Trophoblast cell (in vitro differentiated cells and primary cell): ENCODE measurements at regions not wholly inside any gene's neighbourhood (a gene's known extent, or its start where the extent isn't known, plus 50 kb on each side); places are given as distances from the start of the nearest gene placed in this dataset.

Experiments used
- DNase-seq, 2 donors: peaks; one replicate each; pipeline ENCODE4 v3.0.0-alpha.2; 2016
- H2AFZ ChIP-seq: 2 replicates; pipeline ENCODE4 v1.6.1; 2013; ENCODE audit warnings: low read length, moderate library complexity, mild to moderate bottlenecking; ENCODE audit not compliant: insufficient read depth, poor library complexity
- H2AK5ac ChIP-seq: 2 replicates; pipeline ENCODE4 v1.6.1; 2013; ENCODE audit warnings: mild to moderate bottlenecking, low read length
- H2BK120ac ChIP-seq: 2 replicates; pipeline ENCODE4 v1.6.1; 2013; ENCODE audit warnings: low read length, mild to moderate bottlenecking, moderate library complexity; ENCODE audit not compliant: insufficient read depth, poor library complexity
- H2BK12ac ChIP-seq: 2 replicates; pipeline ENCODE4 v1.6.1; 2013; ENCODE audit warnings: mild to moderate bottlenecking, low read length, moderate library complexity
- H2BK5ac ChIP-seq: 2 replicates; pipeline ENCODE4 v1.6.1; 2013; ENCODE audit warnings: low read length, low read depth, moderate library complexity, mild to moderate bottlenecking; ENCODE audit not compliant: poor library complexity
- H3K14ac ChIP-seq: 2 replicates; pipeline ENCODE4 v1.6.1; 2013; ENCODE audit warnings: mild to moderate bottlenecking, low read length
- H3K18ac ChIP-seq: 2 replicates; pipeline ENCODE4 v1.6.1; 2013; ENCODE audit warnings: mild to moderate bottlenecking, low read length
- H3K23ac ChIP-seq: 2 replicates; pipeline ENCODE4 v1.6.1; 2013; ENCODE audit warnings: low read length
- H3K27ac ChIP-seq: 2 replicates; pipeline ENCODE4 v1.5.1; 2013; ENCODE audit warnings: low read depth, mild to moderate bottlenecking, inconsistent platforms, low read length, moderate library complexity
- H3K27me3 ChIP-seq: 2 replicates; pipeline ENCODE4 v1.6.1; 2013; ENCODE audit warnings: inconsistent platforms, mild to moderate bottlenecking, low read length, moderate library complexity; ENCODE audit not compliant: insufficient read depth
- H3K36me3 ChIP-seq, 2 experiments: 1 replicate in 1 of 2; 2 replicates in 1 of 2; pipeline ENCODE4 v1.6.1; 2013; ENCODE audit warnings: low read length in 2 of 2, mild to moderate bottlenecking in 2 of 2, moderate library complexity in 1 of 2; ENCODE audit not compliant: insufficient read depth in 2 of 2, control insufficient read depth in 1 of 2
- H3K4ac ChIP-seq: 2 replicates; pipeline ENCODE4 v1.6.1; 2013; ENCODE audit warnings: low read depth, mild to moderate bottlenecking, low read length, moderate library complexity
- H3K4me1 ChIP-seq, 2 experiments: 1 replicate in 1 of 2; 2 replicates in 1 of 2; pipeline ENCODE4 v1.6.1; 2013; ENCODE audit warnings: low read length in 2 of 2, mild to moderate bottlenecking in 2 of 2, moderate library complexity in 1 of 2; ENCODE audit not compliant: insufficient read depth in 2 of 2, control insufficient read depth in 1 of 2
- H3K4me2 ChIP-seq: 2 replicates; pipeline ENCODE4 v1.6.1; 2013; ENCODE audit warnings: inconsistent platforms, mild to moderate bottlenecking, low read length, moderate library complexity
- H3K4me3 ChIP-seq: 2 replicates; pipeline ENCODE4 v1.5.1; 2013; ENCODE audit warnings: mild to moderate bottlenecking, low read depth, low read length, inconsistent platforms
- H3K79me1 ChIP-seq: one replicate; pipeline ENCODE4 v1.6.1; 2013; ENCODE audit warnings: low read length
- H3K79me2 ChIP-seq: 2 replicates; pipeline ENCODE4 v1.6.1; 2013; ENCODE audit warnings: low read length, mild to moderate bottlenecking; ENCODE audit not compliant: control insufficient read depth, insufficient read depth, poor library complexity
- H3K9ac ChIP-seq: 2 replicates; pipeline ENCODE4 v1.6.1; 2013; ENCODE audit warnings: mild to moderate bottlenecking, low read length
- H3K9me3 ChIP-seq: 2 replicates; pipeline ENCODE4 v1.6.1; 2013; ENCODE audit warnings: low read depth, mild to moderate bottlenecking, control low read depth, inconsistent platforms, low read length; ENCODE audit not compliant: insufficient read depth
- H4K12ac ChIP-seq: 2 replicates; pipeline ENCODE4 v1.6.1; 2013; ENCODE audit warnings: low read depth, mild to moderate bottlenecking, low read length, moderate library complexity
- H4K8ac ChIP-seq: 2 replicates; pipeline ENCODE4 v1.6.1; 2013; ENCODE audit warnings: low read depth, mild to moderate bottlenecking, low read length, moderate library complexity
- H4K91ac ChIP-seq: one replicate; pipeline ENCODE4 v1.6.1; 2013; ENCODE audit warnings: low read depth, mild to moderate bottlenecking, low read length, moderate library complexity
- WGBS: extraction: QIAGEN DNeasy Blood & Tissue Kit; methylation state at CpG from one replicate; pipeline ENCODE4 v1.1.7; 2013; ENCODE audit warnings: missing lambda C conversion rate; ENCODE audit not compliant: insufficient read length, insufficient coverage; ENCODE audit errors: extremely low coverage; 5-methylcytosine and 5-hydroxymethylcytosine counted together

GRCh38 chr9:116061546-116062205 is 91.9 kb upstream of the PAPPA start:
- DNase-seq = no peak

GRCh38 chr9:116062206-116062550 is 91.4 kb upstream of the PAPPA start:
- no peaks in the 10 kb centered on the region for H3K36me3 ChIP-seq
- no peak overlapping the region for H3K18ac ChIP-seq
- H4K91ac ChIP-seq = no peak overlapping the region
- no peak overlapping the region for H3K4me3 ChIP-seq
- no peak overlapping the region for H3K4me2 ChIP-seq
- H3K23ac ChIP-seq = no peak overlapping the region
- no peak overlapping the region for H2BK120ac ChIP-seq
- no peak overlapping the region for H4K8ac ChIP-seq
- H3K9ac ChIP-seq = no peak overlapping the region
- H3K79me1 ChIP-seq = no peaks in the 10 kb centered on the region
- H3K27ac ChIP-seq = no peak overlapping the region
- no peak for DNase-seq
- WGBS = no CpG with 5 or more reads among the region's 2 CpGs
- no peak overlapping the region for H2AFZ ChIP-seq
- no peaks in the 10 kb centered on the region for H3K4me1 ChIP-seq
- H3K27me3 ChIP-seq = no peaks in the 10 kb centered on the region
- H3K14ac ChIP-seq = no peak overlapping the region
- H2AK5ac ChIP-seq = no peak overlapping the region
- H3K4ac ChIP-seq = no peak overlapping the region
- H2BK5ac ChIP-seq = no peak overlapping the region
- H4K12ac ChIP-seq = no peak overlapping the region
- no peak overlapping the region for H2BK12ac ChIP-seq
- no peaks in the 10 kb centered on the region for H3K79me2 ChIP-seq
- no peaks in the 10 kb centered on the region for H3K9me3 ChIP-seq

More at GRCh38 chr9:116061546-116062205, 91.9 kb upstream of the PAPPA start:
- H2BK120ac ChIP-seq = no peak overlapping the region
- no peak overlapping the region for H3K9ac ChIP-seq
- H3K4me2 ChIP-seq = no peak overlapping the region
- H2BK5ac ChIP-seq = no peak overlapping the region
- H3K27me3 ChIP-seq = no peaks in the 10 kb centered on the region
- H2AFZ ChIP-seq = no peak overlapping the region
- no peaks in the 10 kb centered on the region for H3K4me1 ChIP-seq
- H3K9me3 ChIP-seq = no peaks in the 10 kb centered on the region
- H4K91ac ChIP-seq = no peak overlapping the region
- H2AK5ac ChIP-seq = no peak overlapping the region
- no peak overlapping the region for H2BK12ac ChIP-seq
- no peak overlapping the region for H3K4me3 ChIP-seq
- H3K14ac ChIP-seq = no peak overlapping the region
- H3K27ac ChIP-seq = no peak overlapping the region
- H3K79me1 ChIP-seq = no peaks in the 10 kb centered on the region
- H3K4ac ChIP-seq = no peak overlapping the region
- WGBS = 100% methylated on average over 1 of the region's 2 CpGs
- H3K79me2 ChIP-seq = no peaks in the 10 kb centered on the region
- H4K12ac ChIP-seq = no peak overlapping the region
- H3K23ac ChIP-seq = no peak overlapping the region
- no peak overlapping the region for H4K8ac ChIP-seq
- H3K18ac ChIP-seq = no peak overlapping the region
- no peaks in the 10 kb centered on the region for H3K36me3 ChIP-seq

- H4K8ac ChIP-seq = no peak overlapping the region
- no peaks in the 10 kb centered on the region for H3K79me2 ChIP-seq
- H3K36me3 ChIP-seq = no peaks in the 10 kb centered on the region
- no peak overlapping the region for H2BK5ac ChIP-seq
- no peak overlapping the region for H3K9ac ChIP-seq
- H4K12ac ChIP-seq = no peak overlapping the region
- H2BK12ac ChIP-seq = no peak overlapping the region
- no peak overlapping the region for H3K4ac ChIP-seq
- peak; percentile 44 to 76 for DNase-seq
- H3K4me3 ChIP-seq = no peak overlapping the region
- no peaks in the 10 kb centered on the region for H3K27me3 ChIP-seq
- no peaks in the 10 kb centered on the region for H3K4me1 ChIP-seq
- H2AFZ ChIP-seq = no peak overlapping the region
- H3K23ac ChIP-seq = no peak overlapping the region
- no peak overlapping the region for H3K4me2 ChIP-seq
- no peak overlapping the region for H4K91ac ChIP-seq
- no peak overlapping the region for H3K18ac ChIP-seq
- H3K79me1 ChIP-seq = no peaks in the 10 kb centered on the region
- no peak overlapping the region for H3K27ac ChIP-seq
- H3K14ac ChIP-seq = no peak overlapping the region
- no peaks in the 10 kb centered on the region for H3K9me3 ChIP-seq
- no peak overlapping the region for H2BK120ac ChIP-seq
- WGBS = no CpG with 5 or more reads among the region's 3 CpGs
- H2AK5ac ChIP-seq = no peak overlapping the region
Observed at GRCh38 chr9:116064970-116065369, 88.6 kb upstream of the PAPPA start.

GRCh38 chr9:116066221-116066620 is 87.4 kb upstream of the PAPPA start:
- Histone ChIP-seq H3K18ac (no peak overlapping the region), H3K4ac (no peak overlapping the region), H3K27ac (no peak overlapping the region), H3K79me1 (no peaks in the 10 kb centered on the region), H2AFZ (no peak overlapping the region), H3K36me3 (no peaks in the 10 kb centered on the region), H4K12ac (no peak overlapping the region), H3K4me3 (no peak overlapping the region), H3K9me3 (no peaks in the 10 kb centered on the region), H2BK120ac (no peak overlapping the region), H3K4me1 (no peaks in the 10 kb centered on the region), H4K91ac (no peak overlapping the region), H3K79me2 (no peaks in the 10 kb centered on the region), H3K23ac (no peak overlapping the region), H3K27me3 (no peaks in the 10 kb centered on the region), H3K14ac (no peak overlapping the region), H4K8ac (no peak overlapping the region), H3K4me2 (no peak overlapping the region), H2BK5ac (no peak overlapping the region), H2BK12ac (no peak overlapping the region), H2AK5ac (no peak overlapping the region), H3K9ac (no peak overlapping the region)
- peak in 1 of 2 donors; percentile 70 for DNase-seq
- WGBS = no CpG with 5 or more reads among the region's 3 CpGs
